DND-41 (cell line): ENCODE measurements at regions not wholly inside any gene's neighbourhood (a gene's known extent, or its start where the extent isn't known, plus 50 kb on each side); places are given as distances from the start of the nearest gene placed in this dataset.

Experiments
- ATAC-seq: fragments of 200-7000 bp; cut with Tn5 transposase; 3 replicates; pipeline ENCODE4 v1.9.1; 2021; ENCODE audit warnings: low read depth; ENCODE audit not compliant: insufficient read depth
- DNase-seq: peaks from one replicate; pipeline ENCODE4 v3.0.0-alpha.2; 2020
- H2AFZ ChIP-seq: 2 replicates; pipeline ENCODE4 v1.6.0; 2012; ENCODE audit warnings: low read depth, low read length
- H3K27ac ChIP-seq: 2 replicates; pipeline ENCODE4 v1.5.1; 2012; ENCODE audit warnings: low read length, inconsistent platforms
- H3K27me3 ChIP-seq: fragments of 200-600 bp; sonication (generic); 2 replicates; pipeline ENCODE4 v1.6.0; 2012; ENCODE audit warnings: low read length, mild to moderate bottlenecking, inconsistent platforms; ENCODE audit not compliant: insufficient read depth, poor library complexity
- H3K36me3 ChIP-seq: 2 replicates; pipeline ENCODE4 v1.5.1; 2012; ENCODE audit warnings: low read length, inconsistent platforms; ENCODE audit not compliant: insufficient read depth
- H3K4me1 ChIP-seq: 2 replicates; pipeline ENCODE4 v1.5.1; 2012; ENCODE audit warnings: mild to moderate bottlenecking, low read length; ENCODE audit not compliant: insufficient read depth
- H3K4me2 ChIP-seq: 2 replicates; pipeline ENCODE4 v1.6.0; 2012; ENCODE audit warnings: mild to moderate bottlenecking, moderate library complexity, low read length, inconsistent platforms; ENCODE audit not compliant: insufficient read depth
- H3K4me3 ChIP-seq, 2 experiments: fragments of 200-600 bp in 1 of 2; shearing (Covaris generic) in 1 of 2; 2 replicates each; pipeline ENCODE4 v1.5.1; 2012 to 2016; ENCODE audit warnings: inconsistent platforms in 2 of 2, low read length in 2 of 2, mild to moderate bottlenecking in 2 of 2, low read depth in 1 of 2, moderate library complexity in 1 of 2
- H3K79me2 ChIP-seq: 2 replicates; pipeline ENCODE4 v1.6.0; 2012; ENCODE audit warnings: low read length, inconsistent platforms; ENCODE audit not compliant: insufficient read depth
- H3K9ac ChIP-seq: 2 replicates; pipeline ENCODE4 v1.6.0; 2012; ENCODE audit warnings: low read depth, mild to moderate bottlenecking, inconsistent platforms, low read length, moderate library complexity
- H3K9me3 ChIP-seq: 2 replicates; pipeline ENCODE4 v1.5.1; 2012; ENCODE audit warnings: low read length, moderate library complexity, mild to moderate bottlenecking, inconsistent platforms; ENCODE audit not compliant: insufficient read depth, severe bottlenecking
- H4K20me1 ChIP-seq: 2 replicates; pipeline ENCODE4 v1.6.0; 2012; ENCODE audit warnings: low read length; ENCODE audit not compliant: insufficient read depth
- EZH2 ChIP-seq: IDR thresholded peaks from 3 replicates; pipeline ENCODE4 v1.6.1; 2012; ENCODE audit warnings: borderline replicate concordance, low read depth, mild to moderate bottlenecking, moderate library complexity, low read length, inconsistent platforms; ENCODE audit not compliant: severe bottlenecking
- TF ChIP-seq, protein P1 (sequence below): IDR thresholded peaks from 2 replicates; pipeline ENCODE4 v1.5.1; 2012; ENCODE audit warnings: borderline replicate concordance, low read length, moderate library complexity, mild to moderate bottlenecking; ENCODE audit not compliant: poor library complexity, severe bottlenecking; ENCODE audit errors: extremely low read depth

DNA sequence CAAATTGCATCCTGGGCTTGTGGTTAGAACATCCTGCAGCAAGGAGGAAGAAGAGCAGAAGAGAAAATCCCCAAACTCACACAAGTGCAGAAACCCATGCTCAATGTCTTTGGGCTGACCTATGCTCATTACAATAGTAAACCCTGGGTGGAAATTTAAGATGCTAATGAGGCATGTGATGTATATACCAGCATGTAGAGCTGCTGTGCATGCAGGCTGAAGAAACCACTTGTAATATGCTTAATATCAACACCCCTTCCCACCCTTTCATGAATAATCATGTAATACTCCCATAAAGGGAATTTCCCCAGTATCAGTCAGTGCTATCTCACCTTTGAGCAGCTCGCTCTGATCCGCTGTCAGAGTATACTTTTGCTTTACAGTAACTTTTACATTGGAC is 90.0 kb upstream of the GRIK2 start:
- peaks cover 16% of the 10 kb centered on the region for H3K9me3 ChIP-seq
- no peak overlapping the region for H2AFZ ChIP-seq
- H3K4me3 ChIP-seq, result no peak overlapping the region
- H4K20me1 ChIP-seq, result no peaks in the 10 kb centered on the region
- H3K79me2 ChIP-seq, result no peaks in the 10 kb centered on the region
- ATAC-seq (peak; percentile 81), DNase-seq (peak; percentile 27)
- no peaks in the 10 kb centered on the region for H3K36me3 ChIP-seq
- H3K27me3 ChIP-seq, result no peaks in the 10 kb centered on the region
- H3K27ac ChIP-seq, result no peak overlapping the region
- peaks cover 12% of the 10 kb centered on the region for H3K4me1 ChIP-seq
- no peak for TF ChIP-seq EZH2
- TF ChIP-seq, protein P1, sequence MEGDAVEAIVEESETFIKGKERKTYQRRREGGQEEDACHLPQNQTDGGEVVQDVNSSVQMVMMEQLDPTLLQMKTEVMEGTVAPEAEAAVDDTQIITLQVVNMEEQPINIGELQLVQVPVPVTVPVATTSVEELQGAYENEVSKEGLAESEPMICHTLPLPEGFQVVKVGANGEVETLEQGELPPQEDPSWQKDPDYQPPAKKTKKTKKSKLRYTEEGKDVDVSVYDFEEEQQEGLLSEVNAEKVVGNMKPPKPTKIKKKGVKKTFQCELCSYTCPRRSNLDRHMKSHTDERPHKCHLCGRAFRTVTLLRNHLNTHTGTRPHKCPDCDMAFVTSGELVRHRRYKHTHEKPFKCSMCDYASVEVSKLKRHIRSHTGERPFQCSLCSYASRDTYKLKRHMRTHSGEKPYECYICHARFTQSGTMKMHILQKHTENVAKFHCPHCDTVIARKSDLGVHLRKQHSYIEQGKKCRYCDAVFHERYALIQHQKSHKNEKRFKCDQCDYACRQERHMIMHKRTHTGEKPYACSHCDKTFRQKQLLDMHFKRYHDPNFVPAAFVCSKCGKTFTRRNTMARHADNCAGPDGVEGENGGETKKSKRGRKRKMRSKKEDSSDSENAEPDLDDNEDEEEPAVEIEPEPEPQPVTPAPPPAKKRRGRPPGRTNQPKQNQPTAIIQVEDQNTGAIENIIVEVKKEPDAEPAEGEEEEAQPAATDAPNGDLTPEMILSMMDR, result no peak
- no peak overlapping the region for H3K9ac ChIP-seq
- H3K4me2 ChIP-seq, result no peak overlapping the region

DNA sequence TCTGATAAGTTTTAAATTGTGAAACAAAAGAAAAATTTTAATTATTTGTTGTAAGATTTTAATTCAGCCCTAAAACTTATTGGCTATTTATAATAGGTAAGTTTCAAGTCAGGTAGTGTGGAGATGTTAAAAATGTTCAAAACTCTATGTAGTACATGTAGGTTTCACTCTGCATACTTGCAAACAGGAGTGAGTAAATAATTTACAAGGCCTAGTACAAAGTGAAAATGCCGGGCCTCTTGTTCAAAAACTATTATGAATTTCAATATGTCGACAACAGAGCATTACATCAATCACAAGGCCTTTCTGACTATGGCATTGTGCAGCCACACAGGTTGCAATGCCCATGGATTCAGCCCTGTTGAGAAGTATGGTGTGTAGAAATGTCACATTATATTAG is 80.9 kb upstream of the GRIK2 start:
- peaks cover 5% of the 10 kb centered on the region for H3K4me1 ChIP-seq
- H3K27ac ChIP-seq, result no peak overlapping the region
- DNase-seq (no peak), ATAC-seq (no peak)
- no peaks in the 10 kb centered on the region for H4K20me1 ChIP-seq
- TF ChIP-seq, protein P1, result no peak
- no peak for TF ChIP-seq EZH2
- no peak overlapping the region for H3K4me3 ChIP-seq
- no peaks in the 10 kb centered on the region for H3K9me3 ChIP-seq
- no peak overlapping the region for H3K4me2 ChIP-seq
- H2AFZ ChIP-seq, result no peak overlapping the region
- H3K79me2 ChIP-seq, result no peaks in the 10 kb centered on the region
- no peaks in the 10 kb centered on the region for H3K27me3 ChIP-seq
- no peaks in the 10 kb centered on the region for H3K36me3 ChIP-seq
- no peak overlapping the region for H3K9ac ChIP-seq

DNA sequence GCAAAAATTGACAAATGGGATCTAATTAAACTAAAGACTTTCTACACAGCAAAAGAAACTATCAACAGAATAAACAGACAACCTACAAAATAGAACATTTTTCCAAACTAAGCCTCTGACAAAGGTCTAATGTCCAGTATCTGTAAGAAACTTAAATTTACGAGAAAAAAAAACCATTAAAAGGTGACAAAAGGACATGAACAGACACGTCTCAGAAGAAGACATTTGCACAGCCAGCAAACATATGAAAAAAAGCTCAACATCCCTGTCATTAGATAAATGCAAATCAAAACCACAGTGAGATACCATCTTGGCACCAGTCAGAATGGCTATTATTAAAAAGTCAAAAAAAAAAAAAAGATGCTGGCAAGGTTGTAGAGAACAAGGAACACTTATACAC is 70.6 kb upstream of the GRIK2 start:
- H3K4me1 ChIP-seq, result no peaks in the 10 kb centered on the region
- no peak overlapping the region for H3K27ac ChIP-seq
- TF ChIP-seq, protein P1, result no peak
- TF ChIP-seq EZH2, result no peak
- no peaks in the 10 kb centered on the region for H3K9me3 ChIP-seq
- H3K36me3 ChIP-seq, result no peaks in the 10 kb centered on the region
- H3K27me3 ChIP-seq, result no peaks in the 10 kb centered on the region
- H2AFZ ChIP-seq, result no peak overlapping the region
- no peak overlapping the region for H3K4me3 ChIP-seq
- no peak for ATAC-seq
- no peak overlapping the region for H3K9ac ChIP-seq
- DNase-seq, result no peak
- H3K79me2 ChIP-seq, result no peaks in the 10 kb centered on the region
- no peaks in the 10 kb centered on the region for H4K20me1 ChIP-seq
- H3K4me2 ChIP-seq, result no peak overlapping the region

DNA sequence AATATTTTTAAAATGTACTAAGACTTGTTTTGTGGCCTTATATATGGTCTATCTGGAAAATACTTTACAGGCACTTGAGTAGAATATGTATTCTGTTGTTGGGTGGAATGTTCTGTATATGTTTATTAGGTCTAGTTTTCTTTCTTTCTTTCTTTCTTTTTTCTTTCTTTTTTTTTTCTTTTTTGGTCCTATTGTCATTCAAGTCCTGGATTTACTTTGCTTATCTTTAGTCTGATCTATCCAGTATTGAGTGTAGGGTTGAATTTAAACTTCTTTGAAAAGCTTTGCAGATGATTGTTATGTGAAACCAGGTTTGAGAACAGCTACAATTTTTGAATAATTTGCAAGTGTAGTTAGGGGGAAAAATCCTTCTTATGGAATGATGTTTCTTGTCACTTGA is 67.1 kb upstream of the GRIK2 start:
- no peaks in the 10 kb centered on the region for H3K9me3 ChIP-seq
- H2AFZ ChIP-seq, result no peak overlapping the region
- no peaks in the 10 kb centered on the region for H3K79me2 ChIP-seq
- no peak overlapping the region for H3K27ac ChIP-seq
- TF ChIP-seq, protein P1, result no peak
- TF ChIP-seq EZH2, result no peak
- no peaks in the 10 kb centered on the region for H3K27me3 ChIP-seq
- H3K9ac ChIP-seq, result no peak overlapping the region
- DNase-seq, result no peak
- no peaks in the 10 kb centered on the region for H3K36me3 ChIP-seq
- H4K20me1 ChIP-seq, result no peaks in the 10 kb centered on the region
- ATAC-seq, result no peak
- no peaks in the 10 kb centered on the region for H3K4me1 ChIP-seq
- H3K4me2 ChIP-seq, result no peak overlapping the region
- no peak overlapping the region for H3K4me3 ChIP-seq
